Left kidney (tissue), 1 donor: ENCODE measurements at regions not wholly inside any gene's neighbourhood (a gene's known extent, or its start where the extent isn't known, plus 50 kb on each side); places are given as distances from the start of the nearest gene placed in this dataset.

ENCODE experiments used
- DNase-seq: peaks from one replicate; pipeline ENCODE4 v3.0.0-alpha.2; 2013

GRCh38 chr4:15130441-15130840 is 128.2 kb downstream of the CPEB2 start:
- no peak for DNase-seq

- DNase-seq: no peak
Observed at GRCh38 chr4:15131551-15131950, 129.3 kb downstream of the CPEB2 start.

GRCh38 chr4:15132739-15133138 is 130.5 kb downstream of the CPEB2 start:
- DNase-seq: no peak

GRCh38 chr4:15139599-15139998 is 137.3 kb downstream of the CPEB2 start:
- DNase-seq: no peak

- no peak for DNase-seq
Observed at GRCh38 chr4:15142201-15142600, 139.9 kb downstream of the CPEB2 start.

GRCh38 chr4:15143551-15143950 is 141.3 kb downstream of the CPEB2 start:
- DNase-seq: no peak

GRCh38 chr4:15144249-15144966 is 142.1 kb downstream of the CPEB2 start:
- no peak for DNase-seq

GRCh38 chr4:15144967-15145295 is 142.7 kb downstream of the CPEB2 start:
- no peak for DNase-seq

GRCh38 chr4:15145709-15146108 is 143.4 kb downstream of the CPEB2 start:
- DNase-seq: no peak

- no peak for DNase-seq
Observed at GRCh38 chr4:15147714-15148113, 145.4 kb downstream of the CPEB2 start.

GRCh38 chr4:15148199-15148598 is 145.9 kb downstream of the CPEB2 start:
- DNase-seq: no peak

GRCh38 chr4:15148691-15149090 is 146.4 kb downstream of the CPEB2 start:
- no peak for DNase-seq

GRCh38 chr4:15149234-15149838 is 147.1 kb downstream of the CPEB2 start:
- DNase-seq: no peak

- peak; percentile 20 for DNase-seq
Observed at GRCh38 chr4:15149839-15150592, 147.7 kb downstream of the CPEB2 start.

- DNase-seq: no peak
Observed at GRCh38 chr4:15150631-15151030, 148.3 kb downstream of the CPEB2 start.

GRCh38 chr4:15151033-15151432 is 148.8 kb downstream of the CPEB2 start:
- no peak for DNase-seq

GRCh38 chr4:15153662-15154061 is 151.4 kb downstream of the CPEB2 start:
- DNase-seq: no peak

GRCh38 chr4:15158406-15159091 is 156.3 kb downstream of the CPEB2 start:
- DNase-seq: no peak

GRCh38 chr4:15159477-15160019 is 157.3 kb downstream of the CPEB2 start:
- no peak for DNase-seq

- no peak for DNase-seq
Observed at GRCh38 chr4:15161439-15161838, 159.2 kb downstream of the CPEB2 start.

GRCh38 chr4:15162046-15162445 is 159.8 kb downstream of the CPEB2 start:
- no peak for DNase-seq

- peak; percentile 10 for DNase-seq
Observed at GRCh38 chr4:15162465-15163283, 160.4 kb downstream of the CPEB2 start.
